ENCODE measurements at regions not wholly inside any gene's neighbourhood (a gene's known extent, or its start where the extent isn't known, plus 50 kb on each side); places are given as distances from the start of the nearest gene placed in this dataset.
A peak's percentile ranks its signal among the peaks of the same experiment; 100 is the strongest.

DNA sequence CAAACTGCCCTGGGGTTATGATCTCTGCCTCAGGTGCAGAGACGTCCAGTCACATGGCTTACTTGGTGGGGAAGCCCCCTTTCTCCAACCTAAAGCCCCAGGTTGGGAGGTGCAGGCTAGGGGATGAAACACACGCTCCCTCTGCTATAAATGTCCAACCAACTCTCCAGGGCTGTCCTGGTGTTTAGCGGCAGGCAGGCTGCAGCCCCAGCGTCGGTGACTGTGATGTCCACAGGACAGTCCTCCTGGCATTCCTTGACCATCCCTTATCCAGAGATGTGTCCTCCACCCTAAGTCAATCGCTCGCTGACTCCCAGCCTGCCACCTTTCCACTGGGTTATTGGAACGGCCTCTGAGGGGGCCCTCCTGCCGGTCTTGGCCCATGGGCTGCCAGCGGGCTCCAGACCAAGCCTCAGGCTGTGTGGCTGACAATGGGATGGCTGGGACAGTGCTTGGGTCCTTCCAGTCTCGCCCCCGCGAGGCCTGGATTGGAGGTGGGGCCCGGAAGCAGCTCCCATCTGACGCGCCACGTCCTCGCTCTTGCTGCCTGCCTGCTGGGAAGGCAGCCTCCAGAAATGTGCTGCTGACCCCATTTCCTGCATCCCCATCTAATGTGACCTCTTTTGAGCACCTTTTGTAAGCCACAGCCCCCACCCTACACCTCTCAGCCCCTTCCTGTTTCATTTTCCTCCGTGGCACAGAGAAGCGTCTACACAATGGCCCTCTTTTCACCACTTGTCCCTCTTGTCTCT lies 60.8 kb upstream of the ADRA2C start:
- intact Hi-C loops (cut with DNase I) = no loop called here
- 64 to 78% methylated on average over 20 of the region's 20 CpGs for WGBS, 2 donors
- no peak overlapping the region for H3K4me3 ChIP-seq
- H3K27ac ChIP-seq = no peak overlapping the region
- DNase-seq (peak in 2 of 6 donors; percentile 35 to 40), ATAC-seq (no peak), FAIRE-seq (no peak)
- no peaks in the 10 kb centered on the region for H3K36me3 ChIP-seq
- TF ChIP-seq, protein P1, sequence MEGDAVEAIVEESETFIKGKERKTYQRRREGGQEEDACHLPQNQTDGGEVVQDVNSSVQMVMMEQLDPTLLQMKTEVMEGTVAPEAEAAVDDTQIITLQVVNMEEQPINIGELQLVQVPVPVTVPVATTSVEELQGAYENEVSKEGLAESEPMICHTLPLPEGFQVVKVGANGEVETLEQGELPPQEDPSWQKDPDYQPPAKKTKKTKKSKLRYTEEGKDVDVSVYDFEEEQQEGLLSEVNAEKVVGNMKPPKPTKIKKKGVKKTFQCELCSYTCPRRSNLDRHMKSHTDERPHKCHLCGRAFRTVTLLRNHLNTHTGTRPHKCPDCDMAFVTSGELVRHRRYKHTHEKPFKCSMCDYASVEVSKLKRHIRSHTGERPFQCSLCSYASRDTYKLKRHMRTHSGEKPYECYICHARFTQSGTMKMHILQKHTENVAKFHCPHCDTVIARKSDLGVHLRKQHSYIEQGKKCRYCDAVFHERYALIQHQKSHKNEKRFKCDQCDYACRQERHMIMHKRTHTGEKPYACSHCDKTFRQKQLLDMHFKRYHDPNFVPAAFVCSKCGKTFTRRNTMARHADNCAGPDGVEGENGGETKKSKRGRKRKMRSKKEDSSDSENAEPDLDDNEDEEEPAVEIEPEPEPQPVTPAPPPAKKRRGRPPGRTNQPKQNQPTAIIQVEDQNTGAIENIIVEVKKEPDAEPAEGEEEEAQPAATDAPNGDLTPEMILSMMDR (IDR thresholded peaks at IDR 0.05) = no peak
- H3K4me1 ChIP-seq = no peaks in the 10 kb centered on the region
- H3K27me3 ChIP-seq = peaks cover 0 to 10% (median 0%) of the 10 kb centered on the region in 4 donors
- H3K9me3 ChIP-seq = no peaks in the 10 kb centered on the region

DNA sequence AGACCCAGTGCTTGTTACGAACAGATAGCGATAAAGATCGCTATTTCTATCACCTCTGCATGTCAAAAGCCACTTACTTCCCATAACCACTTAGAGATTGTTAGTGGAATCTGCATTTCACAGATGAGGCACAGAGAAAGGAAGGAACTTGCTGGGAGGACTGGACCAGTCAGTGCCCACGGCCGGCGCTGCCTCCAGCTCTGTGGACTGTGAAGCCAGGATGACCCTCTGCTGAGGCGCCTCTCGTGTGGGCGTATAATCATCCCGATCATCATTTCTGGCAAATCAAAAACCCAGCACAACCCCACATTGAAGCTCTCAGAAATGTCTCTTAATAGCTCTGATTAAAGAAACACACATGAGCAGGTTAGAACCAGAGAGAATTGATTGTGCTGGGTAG lies 61.5 kb upstream of the ADRA2C start:
- H3K27ac ChIP-seq = no peak overlapping the region
- no peak overlapping the region for H3K4me3 ChIP-seq
- FAIRE-seq = no peak
- 53 to 67% methylated on average over 10 of the region's 10 CpGs for WGBS, 2 donors
- no peaks in the 10 kb centered on the region for H3K36me3 ChIP-seq
- H3K4me1 ChIP-seq = no peaks in the 10 kb centered on the region
- no peak for ATAC-seq
- H3K9me3 ChIP-seq = no peaks in the 10 kb centered on the region
- peaks cover 0 to 10% (median 0%) of the 10 kb centered on the region in 4 donors for H3K27me3 ChIP-seq
- TF ChIP-seq, protein P1 (IDR thresholded peaks at IDR 0.05) = no peak
- DNase-seq = peak in 1 of 6 donors; percentile 32
- intact Hi-C loops (cut with DNase I) = no loop called here

DNA sequence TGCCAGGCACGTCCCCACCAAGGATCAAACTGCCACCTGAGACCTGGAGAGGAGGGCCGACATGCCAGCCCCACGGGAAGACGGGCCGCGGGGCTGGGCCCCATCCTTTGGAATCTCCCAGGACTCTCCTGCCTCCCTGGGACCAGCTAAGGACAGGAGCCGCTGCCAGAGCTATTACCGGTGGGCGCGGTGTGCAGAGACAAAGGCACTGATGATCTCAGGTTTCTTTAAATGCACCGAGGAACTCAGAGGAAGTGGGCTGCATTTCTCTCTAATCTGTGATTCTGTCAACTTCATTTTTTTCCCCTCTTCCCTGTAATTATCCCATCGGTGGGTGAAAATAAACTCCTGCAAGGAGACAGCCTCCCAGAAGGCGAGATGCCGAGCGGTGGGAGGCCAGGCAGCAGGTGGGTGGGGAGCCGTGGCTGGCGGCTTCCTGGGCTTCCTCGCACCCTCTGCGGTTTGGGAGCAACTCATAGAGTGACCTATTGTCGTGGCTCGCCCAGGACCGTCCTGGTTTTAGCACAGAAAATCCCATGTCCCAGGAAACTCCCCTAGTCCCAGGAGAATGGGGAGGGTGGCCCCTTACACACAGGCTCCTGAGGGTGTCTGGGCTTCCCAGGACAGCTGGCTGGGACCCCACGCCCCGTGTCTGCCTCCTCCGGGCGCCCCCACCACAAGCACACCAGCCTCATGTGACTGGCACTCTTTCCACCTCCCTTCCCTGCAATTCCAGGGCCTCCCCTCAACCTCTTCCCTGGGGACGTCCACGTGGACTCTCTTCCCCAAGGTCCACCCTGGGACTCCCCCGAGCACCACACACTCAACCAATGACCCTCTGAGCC lies 62.3 kb upstream of the ADRA2C start:
- ATAC-seq = no peak
- no peak overlapping the region for H3K4me3 ChIP-seq
- no peak overlapping the region for H3K27ac ChIP-seq
- TF ChIP-seq, protein P1 (IDR thresholded peaks at IDR 0.05) = no peak
- H3K27me3 ChIP-seq = peaks cover 0 to 10% (median 0%) of the 10 kb centered on the region in 4 donors
- no peaks in the 10 kb centered on the region for H3K4me1 ChIP-seq
- no peaks in the 10 kb centered on the region for H3K36me3 ChIP-seq
- no peaks in the 10 kb centered on the region for H3K9me3 ChIP-seq
- 18 to 23% methylated on average over 29 of the region's 29 CpGs for WGBS, 2 donors
- peak in 1 of 6 donors; percentile 30 for DNase-seq
- intact Hi-C loops (cut with DNase I) = no loop called here
- FAIRE-seq = no peak

DNA sequence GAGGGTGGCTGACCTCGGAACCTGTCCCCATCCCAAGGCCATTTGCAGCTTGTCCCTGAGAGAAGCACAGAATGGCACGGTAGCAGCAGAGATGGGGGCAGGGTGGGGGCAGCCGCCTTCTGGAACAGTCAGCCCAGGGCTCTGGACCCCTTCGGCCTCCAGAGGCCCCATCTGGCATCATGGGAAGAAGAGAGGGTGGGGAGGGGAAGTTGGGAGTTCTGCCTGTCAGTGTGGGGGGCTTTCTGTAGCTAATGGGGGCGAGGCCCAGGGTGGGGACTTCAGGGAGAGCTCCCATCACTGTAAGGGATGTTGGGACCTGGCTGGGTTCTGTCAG lies 62.9 kb upstream of the ADRA2C start:
- Histone ChIP-seq H3K27ac (no peak overlapping the region), H3K9me3 (no peaks in the 10 kb centered on the region), H3K4me3 (no peak overlapping the region), H3K27me3 (peaks cover 0 to 10% (median 0%) of the 10 kb centered on the region in 4 donors), H3K36me3 (no peaks in the 10 kb centered on the region), H3K4me1 (no peaks in the 10 kb centered on the region)
- DNase-seq (peak in 1 of 6 donors; percentile 39), FAIRE-seq (no peak), ATAC-seq (no peak)
- 19 to 21% methylated on average over 5 of the region's 5 CpGs for WGBS, 2 donors
- intact Hi-C loops (cut with DNase I) = no loop called here
- TF ChIP-seq, protein P1 (IDR thresholded peaks at IDR 0.05) = no peak

All from pancreas (tissue), 10 donors.